Duodenal mucosa (tissue), 2 donors: ENCODE measurements at regions not wholly inside any gene's neighbourhood (a gene's known extent, or its start where the extent isn't known, plus 50 kb on each side); places are given as distances from the start of the nearest gene placed in this dataset.

Experiments
- H3K27ac ChIP-seq: one replicate; pipeline ENCODE4 v1.7.0; 2013; ENCODE audit warnings: low read depth, low read length
- H3K27me3 ChIP-seq, 2 donors: one replicate each; pipeline ENCODE4 v1.7.0; 2013; ENCODE audit warnings: low read length in 2 of 2, control low read depth in 1 of 2; ENCODE audit not compliant: insufficient read depth in 2 of 2, control insufficient read depth in 1 of 2
- H3K36me3 ChIP-seq, 2 donors: one replicate each; pipeline ENCODE4 v1.7.0; 2013; ENCODE audit warnings: low read length in 2 of 2, control low read depth in 1 of 2; ENCODE audit not compliant: insufficient read depth in 2 of 2, control insufficient read depth in 1 of 2
- H3K4me1 ChIP-seq, 2 donors: one replicate each; pipeline ENCODE4 v1.7.0; 2013; ENCODE audit warnings: low read length in 2 of 2, control low read depth in 1 of 2; ENCODE audit not compliant: insufficient read depth in 2 of 2, control insufficient read depth in 1 of 2
- H3K4me3 ChIP-seq, 2 donors: one replicate each; pipeline ENCODE4 v1.7.0; 2013; ENCODE audit warnings: low read length in 2 of 2, low read depth in 1 of 2
- H3K9ac ChIP-seq, 2 donors: one replicate each; pipeline ENCODE4 v1.7.0; 2013; ENCODE audit warnings: low read length in 2 of 2, low read depth in 1 of 2
- H3K9me3 ChIP-seq, 2 donors: one replicate each; pipeline ENCODE4 v1.7.0; 2013; ENCODE audit warnings: low read length in 2 of 2, control low read depth in 1 of 2; ENCODE audit not compliant: control insufficient read depth in 1 of 2

- Histone ChIP-seq H3K9ac (no peak overlapping the region), H3K36me3 (no peaks in the 10 kb centered on the region), H3K9me3 (no peaks in the 10 kb centered on the region), H3K27ac (no peak overlapping the region), H3K27me3 (no peaks in the 10 kb centered on the region), H3K4me3 (no peak overlapping the region), H3K4me1 (peaks cover 0 to 7% of the 10 kb centered on the region in 2 donors)
Measured at GRCh38 chr6:138688580-138688979, 85.0 kb upstream of the CCDC28A start.

GRCh38 chr6:138689849-138690248 lies 83.7 kb upstream of the CCDC28A start:
- H3K4me3 ChIP-seq: no peak overlapping the region
- H3K36me3 ChIP-seq: no peaks in the 10 kb centered on the region

DNA sequence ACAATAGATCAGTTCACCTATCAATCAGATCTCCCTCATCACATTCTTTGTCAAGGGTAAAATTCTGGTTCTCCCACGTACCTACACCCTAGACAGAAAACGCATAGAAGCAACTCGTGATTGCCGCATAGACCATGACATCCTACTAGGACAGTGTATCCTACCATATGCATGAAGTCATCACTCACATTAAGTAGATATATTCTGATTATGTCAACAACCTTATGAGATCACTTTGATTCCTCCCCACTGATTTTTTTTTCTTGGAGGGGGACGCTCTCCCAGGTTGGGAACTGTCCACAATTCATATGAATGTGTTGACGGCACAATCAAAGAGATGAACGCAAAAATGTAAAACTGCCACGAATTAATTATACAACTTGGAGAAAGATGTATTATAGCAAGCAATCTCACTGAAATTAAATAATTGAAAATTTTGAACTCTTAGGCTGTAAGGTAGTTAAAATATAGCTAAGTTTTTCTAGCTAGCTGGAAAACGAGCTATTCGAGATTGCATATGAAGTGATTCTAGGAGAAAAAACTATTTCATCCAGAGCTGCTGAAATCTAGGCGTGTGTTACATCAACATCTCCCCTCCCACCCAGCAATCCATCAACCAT lies 82.5 kb upstream of the CCDC28A start:
- H3K9ac ChIP-seq: peak overlapping the region in 1 of 2 donors; percentile 63
- no peaks in the 10 kb centered on the region for H3K36me3 ChIP-seq
- H3K4me3 ChIP-seq: peak overlapping the region in 1 of 2 donors; percentile 80
- peaks cover 3 to 10% of the 10 kb centered on the region in 2 donors for H3K4me1 ChIP-seq
- no peaks in the 10 kb centered on the region for H3K27me3 ChIP-seq
- no peaks in the 10 kb centered on the region for H3K9me3 ChIP-seq
- no peak overlapping the region for H3K27ac ChIP-seq

More at GRCh38 chr6:138689849-138690248, 83.7 kb upstream of the CCDC28A start:
- Histone ChIP-seq H3K9me3 (no peaks in the 10 kb centered on the region), H3K9ac (no peak overlapping the region), H3K27me3 (no peaks in the 10 kb centered on the region), H3K27ac (no peak overlapping the region), H3K4me1 (peaks cover 3 to 10% of the 10 kb centered on the region in 2 donors)

DNA sequence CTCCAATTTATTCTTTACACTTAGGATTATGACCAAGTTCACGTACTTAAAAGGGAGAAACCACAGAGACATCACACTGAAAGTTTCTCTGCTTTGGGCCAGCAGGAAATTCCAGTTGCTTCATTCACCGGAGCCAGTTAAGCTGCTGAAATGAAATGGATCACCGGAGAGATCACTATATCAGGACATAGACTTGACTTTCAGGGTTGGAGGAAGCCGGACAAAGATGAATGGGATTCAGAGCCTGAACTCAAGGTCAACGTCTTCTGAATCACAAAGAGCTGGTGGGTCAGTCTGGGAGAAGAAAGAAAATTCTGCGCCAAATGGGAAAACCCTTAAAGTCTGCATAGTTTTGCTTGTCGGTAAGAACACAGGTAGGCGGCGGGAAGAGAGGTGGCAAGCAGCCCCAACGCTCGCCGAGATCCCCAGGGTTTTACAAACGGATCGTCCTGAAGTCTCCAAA lies 81.9 kb upstream of the CCDC28A start:
- Histone ChIP-seq H3K27me3 (no peaks in the 10 kb centered on the region), H3K27ac (no peak overlapping the region)

GRCh38 chr6:138692058-138692977 lies 81.3 kb upstream of the CCDC28A start:
- Histone ChIP-seq H3K36me3 (no peaks in the 10 kb centered on the region), H3K9me3 (no peaks in the 10 kb centered on the region), H3K27me3 (no peaks in the 10 kb centered on the region), H3K4me1 (peaks cover 3 to 10% of the 10 kb centered on the region in 2 donors), H3K4me3 (peak overlapping the region; percentile 80 to 91), H3K9ac (peak overlapping the region; percentile 59 to 63), H3K27ac (peak overlapping the region; percentile 48)

More for the DNA sequence above, 81.9 kb upstream of the CCDC28A start:
- Histone ChIP-seq H3K4me3 (peak overlapping the region; percentile 80 to 91), H3K9me3 (no peaks in the 10 kb centered on the region), H3K9ac (peak overlapping the region; percentile 59 to 63), H3K36me3 (no peaks in the 10 kb centered on the region), H3K4me1 (peaks cover 3 to 10% of the 10 kb centered on the region in 2 donors)

GRCh38 chr6:138692978-138693909 lies 80.3 kb upstream of the CCDC28A start:
- Histone ChIP-seq H3K27ac (peak overlapping the region; percentile 48), H3K27me3 (no peaks in the 10 kb centered on the region), H3K9ac (peak overlapping the region; percentile 46 to 57), H3K4me1 (peaks cover 3 to 10% of the 10 kb centered on the region in 2 donors), H3K4me3 (peak overlapping the region; percentile 80 to 91), H3K9me3 (no peaks in the 10 kb centered on the region), H3K36me3 (no peaks in the 10 kb centered on the region)

- Histone ChIP-seq H3K9me3 (no peaks in the 10 kb centered on the region), H3K4me1 (peaks cover 3 to 10% of the 10 kb centered on the region in 2 donors), H3K9ac (no peak overlapping the region), H3K27ac (no peak overlapping the region), H3K27me3 (peaks cover 0 to 3% of the 10 kb centered on the region in 2 donors), H3K4me3 (no peak overlapping the region), H3K36me3 (no peaks in the 10 kb centered on the region)
Measured at GRCh38 chr6:138695193-138695592, 78.4 kb upstream of the CCDC28A start.

GRCh38 chr6:138714493-138714892 lies 59.1 kb upstream of the CCDC28A start:
- Histone ChIP-seq H3K4me3 (no peak overlapping the region), H3K9ac (no peak overlapping the region), H3K4me1 (no peaks in the 10 kb centered on the region), H3K9me3 (no peaks in the 10 kb centered on the region), H3K27ac (no peak overlapping the region), H3K27me3 (no peaks in the 10 kb centered on the region), H3K36me3 (no peaks in the 10 kb centered on the region)

GRCh38 chr6:138716013-138716412 lies 57.6 kb upstream of the CCDC28A start:
- no peaks in the 10 kb centered on the region for H3K27me3 ChIP-seq
- H3K9me3 ChIP-seq: no peaks in the 10 kb centered on the region
- H3K36me3 ChIP-seq: no peaks in the 10 kb centered on the region
- no peaks in the 10 kb centered on the region for H3K4me1 ChIP-seq
- H3K27ac ChIP-seq: no peak overlapping the region
- no peak overlapping the region for H3K9ac ChIP-seq
- H3K4me3 ChIP-seq: no peak overlapping the region
